HFFc6 (cell line): ENCODE measurements at regions not wholly inside any gene's neighbourhood (a gene's known extent, or its start where the extent isn't known, plus 50 kb on each side); places are given as distances from the start of the nearest gene placed in this dataset.
"Not testable (repeated sequence)": the region's sequence is repeated elsewhere in the genome, so short reads cannot be mapped to it uniquely, and the experiment has no call there.

Experiments
- DNase-seq: peaks from one replicate; pipeline ENCODE4 v3.0.0-alpha.2; 2018
- H3K27ac Mint-ChIP-seq: 2 replicates; pipeline ENCODE4 v1.8.0; 2020; ENCODE audit warnings: mild to moderate bottlenecking, mixed read lengths
- H3K27me3 Mint-ChIP-seq: 2 replicates; pipeline ENCODE4 v1.8.0; 2021; ENCODE audit warnings: mild to moderate bottlenecking, moderate library complexity, mixed read lengths; ENCODE audit not compliant: insufficient read depth
- H3K36me3 Mint-ChIP-seq: 2 replicates; pipeline ENCODE4 v1.8.0; 2021; ENCODE audit warnings: low read depth, mixed read lengths
- H3K4me1 Mint-ChIP-seq: 2 replicates; pipeline ENCODE4 v1.8.0; 2020; ENCODE audit warnings: low read depth, mixed read lengths
- H3K4me3 Mint-ChIP-seq: 2 replicates; pipeline ENCODE4 v1.8.0; 2020; ENCODE audit warnings: mild to moderate bottlenecking, moderate library complexity, mixed read lengths
- H3K9me3 Mint-ChIP-seq: 2 replicates; pipeline ENCODE4 v1.8.0; 2020; ENCODE audit warnings: mild to moderate bottlenecking, mixed read lengths
- CTCF ChIP-seq: fragments of 200-600 bp; sonication (generic); IDR thresholded peaks from 2 replicates; pipeline ENCODE4 v1.5.0; 2021; ENCODE audit warnings: antibody characterized with exemption, mild to moderate bottlenecking

GRCh38 chr7:113366122-113366521 lies 247.8 kb upstream of the SMIM30 start:
- TF ChIP-seq CTCF, result no peak
- Mint-ChIP-seq H3K9me3 (no peaks in the 10 kb centered on the region; the same call in 1 of the 2 replicates), H3K27me3 (no peaks in the 10 kb centered on the region), H3K4me3 (no peak overlapping the region), H3K36me3 (no peaks in the 10 kb centered on the region), H3K27ac (no peak overlapping the region), H3K4me1 (peaks cover 2% of the 10 kb centered on the region; the same call in 1 of the 2 replicates)
- no peak for DNase-seq

DNA sequence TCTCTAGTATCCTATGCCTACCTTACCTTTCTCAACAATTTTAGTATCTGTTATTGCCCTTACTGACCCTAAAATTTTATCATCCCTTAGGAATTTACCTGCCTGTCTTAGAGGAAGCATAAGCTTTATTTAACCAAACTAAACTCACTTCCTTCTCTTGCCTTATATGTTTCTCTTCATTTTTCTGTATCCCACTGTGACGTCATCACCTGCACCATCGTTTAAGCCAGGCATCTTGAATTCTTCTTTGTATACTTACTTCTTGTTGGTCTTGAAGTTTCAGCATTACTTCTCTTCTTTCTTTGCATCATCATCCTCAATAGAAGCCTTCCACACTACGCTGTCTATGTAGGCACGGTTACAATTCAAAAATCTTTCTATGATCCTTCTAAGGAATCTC lies 231.0 kb upstream of the SMIM30 start:
- DNase-seq, result no peak
- no peak overlapping the region for H3K27ac Mint-ChIP-seq
- no peak overlapping the region for H3K4me3 Mint-ChIP-seq
- no peaks in the 10 kb centered on the region; the same call in 1 of the 2 replicates for H3K9me3 Mint-ChIP-seq
- H3K27me3 Mint-ChIP-seq, result no peaks in the 10 kb centered on the region
- no peak for TF ChIP-seq CTCF
- no peaks in the 10 kb centered on the region for H3K36me3 Mint-ChIP-seq
- H3K4me1 Mint-ChIP-seq, result no peaks in the 10 kb centered on the region

DNA sequence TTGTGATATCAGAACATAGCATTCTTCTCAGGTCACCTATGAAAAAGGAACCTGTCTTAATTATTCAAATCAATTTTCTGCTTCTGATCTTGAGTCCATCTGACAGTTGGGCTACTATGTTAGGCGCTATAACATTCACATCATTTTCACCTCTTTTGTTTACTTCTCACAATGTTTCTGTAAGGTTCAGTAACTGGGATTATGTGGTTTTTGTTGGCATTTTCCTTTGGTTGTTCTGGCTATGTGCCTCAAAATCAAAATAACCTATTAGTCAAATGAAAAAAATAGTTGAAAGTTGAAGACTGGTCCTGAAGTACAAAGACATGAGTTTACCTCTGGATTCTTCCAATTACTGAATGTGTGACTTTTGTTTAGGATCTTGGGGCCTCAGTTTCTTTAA lies 221.3 kb upstream of the SMIM30 start:
- DNase-seq, result no peak
- Mint-ChIP-seq H3K27ac (no peak overlapping the region), H3K36me3 (no peaks in the 10 kb centered on the region), H3K4me3 (no peak overlapping the region), H3K9me3 (no peaks in the 10 kb centered on the region), H3K27me3 (no peaks in the 10 kb centered on the region), H3K4me1 (no peaks in the 10 kb centered on the region)
- no peak for TF ChIP-seq CTCF

GRCh38 chr7:113338071-113338696 lies 219.8 kb upstream of the SMIM30 start:
- DNase-seq, result no peak
- no peaks in the 10 kb centered on the region for H3K36me3 Mint-ChIP-seq
- H3K27ac Mint-ChIP-seq, result no peak overlapping the region
- no peaks in the 10 kb centered on the region for H3K27me3 Mint-ChIP-seq
- H3K4me1 Mint-ChIP-seq, result no peaks in the 10 kb centered on the region
- no peak for TF ChIP-seq CTCF
- H3K9me3 Mint-ChIP-seq, result no peaks in the 10 kb centered on the region
- H3K4me3 Mint-ChIP-seq, result no peak overlapping the region

- not testable (repeated sequence) for DNase-seq, H3K36me3 Mint-ChIP-seq, H3K27ac Mint-ChIP-seq, H3K27me3 Mint-ChIP-seq, H3K4me1 Mint-ChIP-seq, H3K4me3 Mint-ChIP-seq, H3K9me3 Mint-ChIP-seq
Measured at GRCh38 chr7:113336838-113337237, 218.5 kb upstream of the SMIM30 start.

DNA sequence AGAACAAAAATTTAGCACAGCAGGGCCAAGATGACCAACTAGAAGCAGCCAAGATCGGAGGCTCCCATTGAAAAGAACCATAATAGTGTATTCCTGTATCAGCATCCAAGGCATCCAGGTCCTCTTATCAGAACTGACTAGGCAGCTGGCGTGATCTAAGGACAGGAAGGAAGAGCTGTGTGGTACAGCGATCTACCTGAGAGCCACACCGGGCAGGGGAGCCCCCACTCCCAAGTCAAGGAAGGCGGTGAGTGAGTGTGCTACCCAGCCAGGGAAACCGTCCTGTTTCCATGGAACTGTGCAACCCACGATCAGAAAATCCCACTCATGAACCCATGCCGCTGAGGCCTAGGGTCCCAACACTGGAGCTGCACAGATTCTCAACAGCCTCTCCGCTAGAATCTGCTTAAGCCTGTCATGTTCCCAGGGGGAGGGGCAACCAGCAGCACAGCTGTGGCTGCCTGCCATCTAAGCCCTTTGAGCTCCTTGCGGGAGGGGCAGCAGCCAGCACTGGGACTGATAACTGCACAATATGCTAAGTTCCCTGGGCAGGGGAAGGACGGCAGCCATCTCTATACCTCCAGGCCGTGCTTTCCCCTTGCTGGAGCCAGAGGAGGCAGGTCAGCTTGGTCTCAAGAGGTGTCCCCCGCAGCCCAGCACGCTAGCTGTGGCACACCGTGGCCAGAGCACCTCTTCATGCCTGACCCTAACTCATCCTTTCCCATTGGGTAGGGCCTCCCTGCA lies 213.0 kb upstream of the SMIM30 start:
- H3K4me3 Mint-ChIP-seq, result no peak overlapping the region
- H3K27me3 Mint-ChIP-seq, result peaks cover 5% of the 10 kb centered on the region; the same call in 1 of the 2 replicates
- H3K27ac Mint-ChIP-seq, result no peak overlapping the region
- TF ChIP-seq CTCF, result no peak
- H3K36me3 Mint-ChIP-seq, result no peaks in the 10 kb centered on the region
- H3K4me1 Mint-ChIP-seq, result no peaks in the 10 kb centered on the region
- no peak for DNase-seq
- H3K9me3 Mint-ChIP-seq, result no peaks in the 10 kb centered on the region
